Astrocyte of the spinal cord (primary cell): ENCODE measurements at regions not wholly inside any gene's neighbourhood (a gene's known extent, or its start where the extent isn't known, plus 50 kb on each side); places are given as distances from the start of the nearest gene placed in this dataset.
A peak's percentile ranks its signal among the peaks of the same experiment; 100 is the strongest.

ENCODE experiments used
- DNase-seq: peaks from one replicate; pipeline ENCODE4 v3.0.0; 2011; ENCODE audit warnings: low read depth, low spot score
- H3K4me3 ChIP-seq: 2 replicates; pipeline ENCODE4 v1.5.1; 2011; ENCODE audit warnings: low read depth, mild to moderate bottlenecking, low read length, moderate library complexity
- in situ Hi-C: cut with HindIII; loops from 2 replicates; pipeline ENCODE4 v1.10.0; 2017; ENCODE audit warnings: low sequenced_read_pairs
- TF ChIP-seq, protein P1 (sequence below): IDR thresholded peaks from 2 replicates; pipeline ENCODE4 v1.5.1; 2012; ENCODE audit warnings: low read depth, mild to moderate bottlenecking, low read length, inconsistent platforms

DNA sequence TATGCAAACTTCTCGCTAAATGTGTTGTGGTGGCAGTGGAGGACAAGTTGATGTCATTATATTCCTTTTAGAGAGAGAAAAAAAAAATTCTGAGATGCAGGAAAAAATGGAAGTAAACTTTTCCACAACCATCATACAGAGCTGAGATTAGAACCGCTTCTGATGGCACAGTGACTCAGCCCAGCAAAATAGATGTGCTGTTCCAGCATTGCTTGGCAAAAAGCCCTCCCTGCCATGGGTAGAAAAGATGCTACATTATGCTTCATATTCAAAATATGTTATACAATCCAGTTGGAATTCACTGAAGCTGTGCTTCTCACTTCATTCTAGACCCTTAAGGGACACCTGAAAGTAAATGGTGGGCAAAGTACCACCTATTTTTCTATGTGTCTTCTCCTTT, 1047.6 kb upstream of the FANCL start:
- DNase-seq: no peak
- no peak overlapping the region for H3K4me3 ChIP-seq
- TF ChIP-seq, protein P1, sequence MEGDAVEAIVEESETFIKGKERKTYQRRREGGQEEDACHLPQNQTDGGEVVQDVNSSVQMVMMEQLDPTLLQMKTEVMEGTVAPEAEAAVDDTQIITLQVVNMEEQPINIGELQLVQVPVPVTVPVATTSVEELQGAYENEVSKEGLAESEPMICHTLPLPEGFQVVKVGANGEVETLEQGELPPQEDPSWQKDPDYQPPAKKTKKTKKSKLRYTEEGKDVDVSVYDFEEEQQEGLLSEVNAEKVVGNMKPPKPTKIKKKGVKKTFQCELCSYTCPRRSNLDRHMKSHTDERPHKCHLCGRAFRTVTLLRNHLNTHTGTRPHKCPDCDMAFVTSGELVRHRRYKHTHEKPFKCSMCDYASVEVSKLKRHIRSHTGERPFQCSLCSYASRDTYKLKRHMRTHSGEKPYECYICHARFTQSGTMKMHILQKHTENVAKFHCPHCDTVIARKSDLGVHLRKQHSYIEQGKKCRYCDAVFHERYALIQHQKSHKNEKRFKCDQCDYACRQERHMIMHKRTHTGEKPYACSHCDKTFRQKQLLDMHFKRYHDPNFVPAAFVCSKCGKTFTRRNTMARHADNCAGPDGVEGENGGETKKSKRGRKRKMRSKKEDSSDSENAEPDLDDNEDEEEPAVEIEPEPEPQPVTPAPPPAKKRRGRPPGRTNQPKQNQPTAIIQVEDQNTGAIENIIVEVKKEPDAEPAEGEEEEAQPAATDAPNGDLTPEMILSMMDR: no peak
- in situ Hi-C loops: no loop called here

- in situ Hi-C loops: no loop called here
- no peak for DNase-seq
- TF ChIP-seq, protein P1: no peak
These were observed 1041.4 kb upstream of the FANCL start for GRCh38 chr2:59282374-59283057.

DNA sequence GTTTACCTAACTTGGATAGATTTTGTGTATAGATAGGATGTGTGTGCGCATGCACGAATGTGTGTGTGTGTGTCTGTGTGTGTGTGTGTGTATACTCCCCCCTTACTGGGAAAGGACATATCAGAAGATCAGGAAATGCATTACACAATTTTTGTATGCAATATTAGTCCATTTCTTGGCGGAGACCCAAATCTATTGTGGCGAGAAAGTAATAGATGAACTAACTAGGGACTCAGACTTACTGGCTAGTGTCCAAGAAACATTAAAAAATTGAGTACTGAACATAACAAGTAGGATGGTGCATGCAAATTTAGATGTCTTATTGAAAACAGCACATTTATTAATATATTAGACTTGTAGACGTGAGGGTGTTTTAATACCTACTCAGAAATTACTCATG, 1036.5 kb upstream of the FANCL start:
- TF ChIP-seq, protein P1: no peak
- no peak overlapping the region for H3K4me3 ChIP-seq
- DNase-seq: no peak
- in situ Hi-C loops: no loop called here

More at GRCh38 chr2:59282374-59283057, 1041.4 kb upstream of the FANCL start:
- H3K4me3 ChIP-seq: no peak overlapping the region

DNA sequence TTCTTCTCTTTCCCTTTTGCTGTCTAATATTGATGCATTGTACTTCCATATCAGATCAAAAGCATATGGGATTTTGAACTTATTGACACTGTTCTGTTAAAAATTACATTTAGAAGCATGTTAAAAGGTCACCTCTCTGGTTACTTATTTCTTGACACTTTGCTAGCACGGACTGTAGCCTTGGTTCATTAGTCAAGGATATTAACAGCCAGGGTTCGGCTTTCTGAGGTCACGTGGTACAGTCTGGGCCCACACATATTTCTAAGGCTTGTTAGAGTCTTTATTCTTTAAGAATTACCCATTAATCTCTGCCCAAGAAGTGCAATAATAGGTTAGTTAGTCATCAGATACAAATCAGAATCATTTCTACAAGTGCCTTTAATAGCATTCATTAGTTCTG, 1035.8 kb upstream of the FANCL start:
- H3K4me3 ChIP-seq: no peak overlapping the region
- no peak for DNase-seq
- in situ Hi-C loops: no loop called here
- TF ChIP-seq, protein P1: no peak

- TF ChIP-seq, protein P1: peak; percentile 5
- no peak overlapping the region for H3K4me3 ChIP-seq
- in situ Hi-C loops: no loop called here
- DNase-seq: no peak
These were observed 1034.9 kb upstream of the FANCL start for GRCh38 chr2:59276033-59276432.

GRCh38 chr2:59266453-59266852, 1025.3 kb upstream of the FANCL start:
- DNase-seq: no peak
- H3K4me3 ChIP-seq: no peak overlapping the region
- TF ChIP-seq, protein P1: no peak
- in situ Hi-C loops: no loop called here

GRCh38 chr2:59259913-59260312, 1018.8 kb upstream of the FANCL start:
- no peak for DNase-seq
- in situ Hi-C loops: no loop called here
- TF ChIP-seq, protein P1: no peak
- no peak overlapping the region for H3K4me3 ChIP-seq
